ENCODE measurements at regions not wholly inside any gene's neighbourhood (a gene's known extent, or its start where the extent isn't known, plus 50 kb on each side); places are given as distances from the start of the nearest gene placed in this dataset.

GRCh38 chr16:5442054-5442453 lies 344.5 kb upstream of the EEF2KMT start:
- no peaks in the 10 kb centered on the region for H3K36me3 Mint-ChIP-seq (ENCODE audit: low read depth)
- H3K4me1 Mint-ChIP-seq (ENCODE audit: low read depth), result no peaks in the 10 kb centered on the region
- no peak overlapping the region for H3K4me3 Mint-ChIP-seq
- no peak for DNase-seq
- H3K27ac Mint-ChIP-seq, result no peak overlapping the region
- no peaks in the 10 kb centered on the region for H3K27me3 Mint-ChIP-seq
- peaks cover 12% of the 10 kb centered on the region for H3K9me3 Mint-ChIP-seq

GRCh38 chr16:5438591-5438990 lies 341.0 kb upstream of the EEF2KMT start:
- H3K27ac Mint-ChIP-seq, result no peak overlapping the region
- no peaks in the 10 kb centered on the region for H3K4me1 Mint-ChIP-seq (ENCODE audit: low read depth)
- no peak for DNase-seq
- no peaks in the 10 kb centered on the region for H3K36me3 Mint-ChIP-seq (ENCODE audit: low read depth)
- peaks cover 12% of the 10 kb centered on the region for H3K9me3 Mint-ChIP-seq
- H3K4me3 Mint-ChIP-seq, result no peak overlapping the region
- H3K27me3 Mint-ChIP-seq, result no peaks in the 10 kb centered on the region

DNA sequence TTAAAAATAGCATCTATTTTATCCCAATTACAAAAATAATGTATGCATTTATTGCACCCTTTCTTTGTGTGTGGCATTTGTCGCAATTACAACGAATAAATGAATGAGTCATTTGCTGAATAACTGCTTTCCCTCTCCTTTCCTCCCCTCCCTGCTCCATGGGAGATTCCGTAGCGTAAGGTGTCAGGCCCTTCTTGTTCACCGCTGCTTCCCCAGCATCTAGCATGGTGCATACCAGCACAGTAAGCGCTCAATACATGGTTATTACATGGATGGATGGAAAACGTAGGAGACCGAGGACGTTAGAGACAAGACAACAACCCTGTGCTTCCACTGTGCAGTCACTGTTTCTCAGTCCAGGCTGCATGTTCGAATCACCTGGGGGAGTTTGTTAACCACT lies 336.0 kb upstream of the EEF2KMT start:
- Mint-ChIP-seq H3K4me3 (no peak overlapping the region), H3K9me3 (peaks cover 3% of the 10 kb centered on the region), H3K4me1 (ENCODE audit: low read depth) (no peaks in the 10 kb centered on the region), H3K27me3 (no peaks in the 10 kb centered on the region), H3K36me3 (ENCODE audit: low read depth) (no peaks in the 10 kb centered on the region), H3K27ac (no peak overlapping the region)
- DNase-seq, result no peak

DNA sequence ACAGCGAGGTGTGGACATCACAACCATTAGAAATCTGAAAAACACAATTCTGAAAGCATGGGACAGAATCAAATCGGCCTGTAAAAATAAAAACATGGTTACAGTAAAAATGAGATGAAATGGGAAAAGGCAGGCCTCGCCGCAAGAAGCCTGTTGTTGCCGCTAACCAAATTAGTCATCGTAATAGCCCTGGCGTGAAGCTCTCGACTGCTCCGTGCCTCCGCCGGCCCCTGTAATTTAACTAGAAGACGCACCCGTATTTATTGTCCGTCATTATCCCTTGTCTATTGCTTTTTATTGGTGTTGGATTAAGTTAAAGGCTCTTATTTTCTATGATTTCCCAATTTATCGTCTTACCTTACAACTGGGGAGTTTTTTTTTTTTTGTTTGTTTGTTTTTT lies 334.6 kb upstream of the EEF2KMT start:
- Mint-ChIP-seq H3K27me3 (no peaks in the 10 kb centered on the region), H3K4me3 (no peak overlapping the region), H3K36me3 (ENCODE audit: low read depth) (no peaks in the 10 kb centered on the region)

DNA sequence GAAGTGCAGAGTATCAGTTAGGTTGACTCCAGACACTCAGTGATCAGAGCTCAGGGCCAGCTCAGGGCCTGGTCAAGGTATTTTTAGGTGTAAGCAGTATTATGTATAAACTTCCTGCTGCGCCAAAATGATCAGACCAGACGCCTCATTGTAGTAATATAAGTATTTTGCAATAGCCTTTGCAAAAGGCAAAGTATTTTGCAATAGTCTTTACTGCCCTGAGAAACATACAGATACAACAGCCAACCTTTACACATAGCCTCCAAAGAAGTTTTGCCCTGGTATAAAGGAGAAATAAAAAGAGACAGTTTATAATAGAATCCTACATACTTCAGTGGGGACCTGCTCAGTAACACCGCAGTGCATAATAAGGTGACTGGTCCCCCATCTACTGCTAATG lies 333.0 kb upstream of the EEF2KMT start:
- no peak overlapping the region for H3K4me3 Mint-ChIP-seq
- no peak for DNase-seq
- H3K36me3 Mint-ChIP-seq (ENCODE audit: low read depth), result no peaks in the 10 kb centered on the region
- H3K27ac Mint-ChIP-seq, result no peak overlapping the region
- H3K9me3 Mint-ChIP-seq, result no peaks in the 10 kb centered on the region
- H3K4me1 Mint-ChIP-seq (ENCODE audit: low read depth), result no peaks in the 10 kb centered on the region
- peaks cover 4% of the 10 kb centered on the region for H3K27me3 Mint-ChIP-seq

More for the DNA sequence above, 334.6 kb upstream of the EEF2KMT start:
- H3K9me3 Mint-ChIP-seq, result no peaks in the 10 kb centered on the region
- DNase-seq, result no peak
- H3K27ac Mint-ChIP-seq, result no peak overlapping the region
- no peaks in the 10 kb centered on the region for H3K4me1 Mint-ChIP-seq (ENCODE audit: low read depth)

GRCh38 chr16:5428932-5429331 lies 331.3 kb upstream of the EEF2KMT start:
- no peak overlapping the region for H3K4me3 Mint-ChIP-seq
- peaks cover 4% of the 10 kb centered on the region for H3K27me3 Mint-ChIP-seq
- H3K4me1 Mint-ChIP-seq (ENCODE audit: low read depth), result no peaks in the 10 kb centered on the region
- DNase-seq, result no peak
- no peaks in the 10 kb centered on the region for H3K36me3 Mint-ChIP-seq (ENCODE audit: low read depth)
- no peak overlapping the region for H3K27ac Mint-ChIP-seq
- H3K9me3 Mint-ChIP-seq, result no peaks in the 10 kb centered on the region

- no peak for DNase-seq
- Mint-ChIP-seq H3K9me3 (no peaks in the 10 kb centered on the region), H3K4me1 (ENCODE audit: low read depth) (no peaks in the 10 kb centered on the region), H3K27ac (no peak overlapping the region), H3K36me3 (ENCODE audit: low read depth) (no peaks in the 10 kb centered on the region), H3K27me3 (peaks cover 4% of the 10 kb centered on the region), H3K4me3 (no peak overlapping the region)
Observed at GRCh38 chr16:5427571-5427970, 330.0 kb upstream of the EEF2KMT start.

- DNase-seq, result no peak
- no peaks in the 10 kb centered on the region for H3K9me3 Mint-ChIP-seq
- no peak overlapping the region for H3K27ac Mint-ChIP-seq
- H3K27me3 Mint-ChIP-seq, result peaks cover 8% of the 10 kb centered on the region
- no peaks in the 10 kb centered on the region for H3K4me1 Mint-ChIP-seq (ENCODE audit: low read depth)
- no peaks in the 10 kb centered on the region for H3K36me3 Mint-ChIP-seq (ENCODE audit: low read depth)
- H3K4me3 Mint-ChIP-seq, result no peak overlapping the region
Observed at GRCh38 chr16:5422643-5423496, 325.3 kb upstream of the EEF2KMT start.

- no peaks in the 10 kb centered on the region for H3K9me3 Mint-ChIP-seq
- H3K36me3 Mint-ChIP-seq (ENCODE audit: low read depth), result no peaks in the 10 kb centered on the region
- DNase-seq, result no peak
- no peaks in the 10 kb centered on the region for H3K4me1 Mint-ChIP-seq (ENCODE audit: low read depth)
- no peak overlapping the region for H3K27ac Mint-ChIP-seq
- peaks cover 8% of the 10 kb centered on the region for H3K27me3 Mint-ChIP-seq
- H3K4me3 Mint-ChIP-seq, result no peak overlapping the region
Observed at GRCh38 chr16:5422047-5422446, 324.5 kb upstream of the EEF2KMT start.

GRCh38 chr16:5416013-5416412 lies 318.4 kb upstream of the EEF2KMT start:
- Mint-ChIP-seq H3K27me3 (peaks cover 6% of the 10 kb centered on the region), H3K4me3 (no peak overlapping the region), H3K27ac (no peak overlapping the region), H3K36me3 (ENCODE audit: low read depth) (no peaks in the 10 kb centered on the region), H3K9me3 (peaks cover 4% of the 10 kb centered on the region), H3K4me1 (ENCODE audit: low read depth) (no peaks in the 10 kb centered on the region)
- no peak for DNase-seq

- Mint-ChIP-seq H3K27ac (no peak overlapping the region), H3K4me1 (ENCODE audit: low read depth) (no peaks in the 10 kb centered on the region), H3K4me3 (no peak overlapping the region), H3K9me3 (peaks cover 4% of the 10 kb centered on the region), H3K27me3 (peaks cover 6% of the 10 kb centered on the region), H3K36me3 (ENCODE audit: low read depth) (no peaks in the 10 kb centered on the region)
- DNase-seq, result no peak
Observed at GRCh38 chr16:5415123-5415522, 317.5 kb upstream of the EEF2KMT start.

- DNase-seq, result no peak
- peaks cover 4% of the 10 kb centered on the region for H3K9me3 Mint-ChIP-seq
- H3K4me3 Mint-ChIP-seq, result no peak overlapping the region
- H3K27me3 Mint-ChIP-seq, result peaks cover 6% of the 10 kb centered on the region
- no peaks in the 10 kb centered on the region for H3K36me3 Mint-ChIP-seq (ENCODE audit: low read depth)
- no peak overlapping the region for H3K27ac Mint-ChIP-seq
- H3K4me1 Mint-ChIP-seq (ENCODE audit: low read depth), result no peaks in the 10 kb centered on the region
Observed at GRCh38 chr16:5412731-5413130, 315.1 kb upstream of the EEF2KMT start.

- Mint-ChIP-seq H3K27me3 (peaks cover 7% of the 10 kb centered on the region), H3K36me3 (ENCODE audit: low read depth) (no peaks in the 10 kb centered on the region), H3K4me1 (ENCODE audit: low read depth) (no peaks in the 10 kb centered on the region), H3K27ac (no peak overlapping the region), H3K9me3 (no peaks in the 10 kb centered on the region), H3K4me3 (no peak overlapping the region)
- no peak for DNase-seq
Observed at GRCh38 chr16:5398203-5398602, 300.6 kb upstream of the EEF2KMT start.

- Mint-ChIP-seq H3K9me3 (no peaks in the 10 kb centered on the region), H3K36me3 (ENCODE audit: low read depth) (no peaks in the 10 kb centered on the region), H3K4me3 (no peak overlapping the region), H3K4me1 (ENCODE audit: low read depth) (no peaks in the 10 kb centered on the region), H3K27ac (no peak overlapping the region), H3K27me3 (peaks cover 5% of the 10 kb centered on the region)
- no peak for DNase-seq
Observed at GRCh38 chr16:5396880-5397279, 299.3 kb upstream of the EEF2KMT start.

DNA sequence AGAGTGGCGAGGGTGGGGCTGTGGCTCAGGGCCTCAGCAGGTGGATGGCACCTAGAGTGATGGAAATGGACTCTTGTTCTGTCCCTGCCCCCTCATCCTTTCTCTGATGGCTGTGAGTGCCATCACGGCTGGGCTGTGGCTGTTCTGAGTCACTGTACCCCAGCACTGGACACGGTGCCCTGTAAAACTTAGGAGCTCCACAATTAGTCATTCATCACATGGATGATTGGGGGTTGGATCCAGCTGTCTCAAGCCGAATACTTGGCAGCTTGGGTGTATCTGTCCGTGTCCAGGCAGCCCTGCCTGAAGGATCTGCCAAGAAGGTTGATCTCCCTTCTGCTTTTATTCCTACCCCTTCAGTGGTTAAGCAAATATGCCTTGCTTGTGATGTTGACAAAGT lies 295.5 kb upstream of the EEF2KMT start:
- H3K4me3 Mint-ChIP-seq, result no peak overlapping the region
- peaks cover 3% of the 10 kb centered on the region for H3K27me3 Mint-ChIP-seq
- no peak overlapping the region for H3K27ac Mint-ChIP-seq
- no peak for DNase-seq
- no peaks in the 10 kb centered on the region for H3K36me3 Mint-ChIP-seq (ENCODE audit: low read depth)
- no peaks in the 10 kb centered on the region for H3K4me1 Mint-ChIP-seq (ENCODE audit: low read depth)
- H3K9me3 Mint-ChIP-seq, result no peaks in the 10 kb centered on the region

GRCh38 chr16:5386989-5387388 lies 289.4 kb upstream of the EEF2KMT start:
- no peak overlapping the region for H3K4me3 Mint-ChIP-seq
- no peak for DNase-seq
- no peaks in the 10 kb centered on the region for H3K9me3 Mint-ChIP-seq
- H3K36me3 Mint-ChIP-seq (ENCODE audit: low read depth), result no peaks in the 10 kb centered on the region
- no peaks in the 10 kb centered on the region for H3K4me1 Mint-ChIP-seq (ENCODE audit: low read depth)
- H3K27me3 Mint-ChIP-seq, result peaks cover 7% of the 10 kb centered on the region
- no peak overlapping the region for H3K27ac Mint-ChIP-seq

Measured in activated T-cell treated with anti-CD3 and anti-CD28 coated beads, Interleukin-2, amount 50 U/mL, for 24 hours (primary cell).